ENCODE measurements at regions not wholly inside any gene's neighbourhood (a gene's known extent, or its start where the extent isn't known, plus 50 kb on each side); places are given as distances from the start of the nearest gene placed in this dataset.

DNA sequence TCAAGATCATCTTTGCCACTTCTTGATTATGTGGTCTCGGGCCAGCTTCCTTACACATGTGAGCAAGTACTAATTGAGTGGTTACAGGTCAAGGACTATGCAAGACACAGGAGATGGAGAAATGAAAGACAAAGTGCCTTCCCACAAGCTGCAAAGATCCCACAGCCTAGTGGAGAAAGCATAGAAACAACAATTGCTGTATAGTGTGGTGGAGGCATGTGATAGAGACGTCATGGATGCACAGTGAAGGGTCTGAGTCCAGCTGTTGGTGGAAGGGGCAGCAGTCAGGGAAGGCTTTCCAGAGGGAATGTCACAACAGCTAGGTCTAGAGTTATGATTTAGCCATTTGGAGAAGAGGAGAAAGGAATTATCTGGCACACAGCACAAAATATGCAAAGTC is 210.6 kb downstream of the KDR start:
- TF ChIP-seq, protein P1, sequence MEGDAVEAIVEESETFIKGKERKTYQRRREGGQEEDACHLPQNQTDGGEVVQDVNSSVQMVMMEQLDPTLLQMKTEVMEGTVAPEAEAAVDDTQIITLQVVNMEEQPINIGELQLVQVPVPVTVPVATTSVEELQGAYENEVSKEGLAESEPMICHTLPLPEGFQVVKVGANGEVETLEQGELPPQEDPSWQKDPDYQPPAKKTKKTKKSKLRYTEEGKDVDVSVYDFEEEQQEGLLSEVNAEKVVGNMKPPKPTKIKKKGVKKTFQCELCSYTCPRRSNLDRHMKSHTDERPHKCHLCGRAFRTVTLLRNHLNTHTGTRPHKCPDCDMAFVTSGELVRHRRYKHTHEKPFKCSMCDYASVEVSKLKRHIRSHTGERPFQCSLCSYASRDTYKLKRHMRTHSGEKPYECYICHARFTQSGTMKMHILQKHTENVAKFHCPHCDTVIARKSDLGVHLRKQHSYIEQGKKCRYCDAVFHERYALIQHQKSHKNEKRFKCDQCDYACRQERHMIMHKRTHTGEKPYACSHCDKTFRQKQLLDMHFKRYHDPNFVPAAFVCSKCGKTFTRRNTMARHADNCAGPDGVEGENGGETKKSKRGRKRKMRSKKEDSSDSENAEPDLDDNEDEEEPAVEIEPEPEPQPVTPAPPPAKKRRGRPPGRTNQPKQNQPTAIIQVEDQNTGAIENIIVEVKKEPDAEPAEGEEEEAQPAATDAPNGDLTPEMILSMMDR (IDR thresholded peaks at IDR 0.05), result no peak
- TF ChIP-seq POLR2AphosphoS5 (IDR thresholded peaks at IDR 0.05) (no peak), EP300 (IDR thresholded peaks at IDR 0.05; ENCODE audit: low read depth) (no peak)

Data from transverse colon (tissue), 4 donors.